Smooth muscle cell (in vitro differentiated cells): ENCODE measurements at regions not wholly inside any gene's neighbourhood (a gene's known extent, or its start where the extent isn't known, plus 50 kb on each side); places are given as distances from the start of the nearest gene placed in this dataset.

Experiments
- DNase-seq: peaks from one replicate; lab custom pipeline; 2025; ENCODE audit not compliant: unreplicated experiment; lab: John Stamatoyannopoulos, UW
- H2AFZ ChIP-seq: fragments of 200-600 bp; sonication (generic); 2 replicates; pipeline ENCODE4 v1.6.0; 2016; ENCODE audit warnings: antibody characterized with exemption, low read depth, mild to moderate bottlenecking
- H3F3A ChIP-seq: fragments of 200-600 bp; sonication (generic); 2 replicates; pipeline ENCODE4 v1.6.0; 2017; ENCODE audit warnings: antibody characterized with exemption, low read depth
- H3K27ac ChIP-seq: fragments of 200-600 bp; sonication (generic); 2 replicates; pipeline ENCODE4 v1.5.1; 2016; ENCODE audit warnings: low read depth, mild to moderate bottlenecking
- H3K27me3 ChIP-seq: fragments of 200-600 bp; sonication (generic); 2 replicates; pipeline ENCODE4 v1.6.1; 2016; ENCODE audit warnings: low read depth, mild to moderate bottlenecking
- H3K36me3 ChIP-seq: fragments of 200-600 bp; sonication (generic); 2 replicates; pipeline ENCODE4 v1.5.1; 2016; ENCODE audit warnings: low read depth
- H3K4me1 ChIP-seq: fragments of 200-600 bp; sonication (generic); 2 replicates; pipeline ENCODE4 v1.5.1; 2016; ENCODE audit warnings: low read depth
- H3K4me2 ChIP-seq: fragments of 200-600 bp; sonication (generic); 2 replicates; pipeline ENCODE4 v1.6.0; 2016; ENCODE audit warnings: mild to moderate bottlenecking
- H3K4me3 ChIP-seq: fragments of 200-600 bp; sonication (generic); 2 replicates; pipeline ENCODE4 v1.5.1; 2016; ENCODE audit warnings: mild to moderate bottlenecking
- H3K79me2 ChIP-seq: fragments of 200-600 bp; sonication (generic); 2 replicates; pipeline ENCODE4 v1.6.0; 2016; ENCODE audit warnings: low read depth, mild to moderate bottlenecking
- H3K9ac ChIP-seq: fragments of 200-600 bp; sonication (generic); 2 replicates; pipeline ENCODE4 v1.6.0; 2016; ENCODE audit warnings: low read depth
- H3K9me3 ChIP-seq: fragments of 200-600 bp; sonication (generic); replicated peaks from 2 replicates; pipeline ENCODE4 v1.5.1; 2016; ENCODE audit warnings: low read depth
- H4K20me1 ChIP-seq: fragments of 200-600 bp; sonication (generic); 2 replicates; pipeline ENCODE4 v1.6.0; 2016; ENCODE audit warnings: low read depth
- WGBS: methylation state at CpG from one replicate; pipeline ENCODE4 v1.1.7; 2016; ENCODE audit warnings: low lambda C conversion rate; 5-methylcytosine and 5-hydroxymethylcytosine counted together
- TF ChIP-seq, protein P1 (sequence below): fragments of 200-600 bp; sonication (generic); IDR thresholded peaks from 2 replicates; pipeline ENCODE4 v1.5.1; 2017; ENCODE audit warnings: borderline replicate concordance, mild to moderate bottlenecking, antibody characterized with exemption; ENCODE audit not compliant: insufficient read depth, poor library complexity, severe bottlenecking

DNA sequence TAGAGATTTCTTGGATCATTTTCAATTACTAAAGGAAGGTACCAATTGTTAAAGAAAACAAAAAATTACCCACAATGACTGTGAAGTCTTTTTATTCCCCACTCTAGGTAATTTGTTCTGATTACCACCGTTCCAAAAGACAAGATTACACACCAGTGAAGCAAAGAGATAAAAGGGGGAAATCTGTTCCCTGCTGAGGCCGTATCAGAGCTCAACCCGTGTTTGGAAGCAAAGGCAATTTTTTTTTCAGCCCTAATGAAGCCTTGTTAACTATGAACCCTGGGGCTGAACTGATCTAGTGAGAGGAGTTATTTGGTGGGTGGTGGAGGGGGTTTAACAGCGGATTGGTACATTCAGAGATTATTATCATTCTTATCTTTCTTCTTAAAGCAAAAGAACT is 128.5 kb downstream of the ALDH8A1 start:
- no peaks in the 10 kb centered on the region for H3K36me3 ChIP-seq
- no peaks in the 10 kb centered on the region for H4K20me1 ChIP-seq
- no peak overlapping the region for H3K4me3 ChIP-seq
- no peak overlapping the region for H3K27ac ChIP-seq
- H3K9ac ChIP-seq = no peak overlapping the region
- H3K9me3 ChIP-seq = no peaks in the 10 kb centered on the region
- no peaks in the 10 kb centered on the region for H3K4me1 ChIP-seq
- no peak for DNase-seq
- no peak overlapping the region for H3K4me2 ChIP-seq
- H3K27me3 ChIP-seq = no peaks in the 10 kb centered on the region
- H2AFZ ChIP-seq = no peak overlapping the region
- H3K79me2 ChIP-seq = no peaks in the 10 kb centered on the region
- TF ChIP-seq, protein P1, sequence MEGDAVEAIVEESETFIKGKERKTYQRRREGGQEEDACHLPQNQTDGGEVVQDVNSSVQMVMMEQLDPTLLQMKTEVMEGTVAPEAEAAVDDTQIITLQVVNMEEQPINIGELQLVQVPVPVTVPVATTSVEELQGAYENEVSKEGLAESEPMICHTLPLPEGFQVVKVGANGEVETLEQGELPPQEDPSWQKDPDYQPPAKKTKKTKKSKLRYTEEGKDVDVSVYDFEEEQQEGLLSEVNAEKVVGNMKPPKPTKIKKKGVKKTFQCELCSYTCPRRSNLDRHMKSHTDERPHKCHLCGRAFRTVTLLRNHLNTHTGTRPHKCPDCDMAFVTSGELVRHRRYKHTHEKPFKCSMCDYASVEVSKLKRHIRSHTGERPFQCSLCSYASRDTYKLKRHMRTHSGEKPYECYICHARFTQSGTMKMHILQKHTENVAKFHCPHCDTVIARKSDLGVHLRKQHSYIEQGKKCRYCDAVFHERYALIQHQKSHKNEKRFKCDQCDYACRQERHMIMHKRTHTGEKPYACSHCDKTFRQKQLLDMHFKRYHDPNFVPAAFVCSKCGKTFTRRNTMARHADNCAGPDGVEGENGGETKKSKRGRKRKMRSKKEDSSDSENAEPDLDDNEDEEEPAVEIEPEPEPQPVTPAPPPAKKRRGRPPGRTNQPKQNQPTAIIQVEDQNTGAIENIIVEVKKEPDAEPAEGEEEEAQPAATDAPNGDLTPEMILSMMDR = no peak
- WGBS = 41% methylated on average over 4 of the region's 4 CpGs
- H3F3A ChIP-seq = no peaks in the 10 kb centered on the region

DNA sequence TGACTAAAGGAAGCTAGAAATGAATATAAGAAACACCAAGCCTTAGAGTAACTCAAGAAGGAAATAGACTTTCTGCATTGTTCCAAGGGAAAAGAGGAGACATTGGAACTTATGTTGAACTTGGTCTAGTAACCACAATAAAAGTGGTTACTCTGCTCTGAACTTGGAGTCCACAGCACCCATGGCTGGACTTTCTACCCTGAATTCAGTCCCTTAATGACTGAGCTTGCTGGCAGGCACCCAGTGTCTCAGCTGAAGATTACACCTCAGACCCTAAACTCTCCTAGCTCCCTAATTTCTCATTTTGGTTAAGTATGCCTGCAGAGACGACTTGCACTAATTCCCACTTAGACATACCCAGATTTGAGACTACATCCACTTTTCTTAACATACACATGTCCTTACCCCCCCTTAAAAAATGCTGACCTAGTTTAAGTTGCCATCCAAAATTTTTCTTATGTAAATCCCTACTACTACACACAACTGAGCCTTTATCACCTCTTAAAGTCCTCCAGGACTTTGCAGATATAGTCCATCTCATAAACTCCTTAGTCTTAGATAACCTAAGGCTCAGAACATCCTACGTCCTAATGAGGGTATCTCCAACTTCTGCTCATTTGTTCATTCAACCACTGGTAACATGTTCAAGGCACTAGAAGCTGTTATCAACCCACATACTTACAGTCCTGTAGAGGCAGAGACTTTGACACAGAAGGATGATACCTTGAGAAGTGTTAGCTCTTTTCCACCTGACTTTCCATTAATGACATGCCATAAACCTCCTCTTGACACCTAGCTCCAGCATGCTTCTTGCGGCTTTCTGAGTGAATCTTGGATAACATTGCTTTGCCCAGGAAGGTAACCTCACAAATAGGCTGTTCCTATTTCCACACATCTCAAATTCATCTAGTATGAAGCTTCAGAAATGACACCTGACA is 129.8 kb downstream of the ALDH8A1 start:
- H3K27me3 ChIP-seq = no peaks in the 10 kb centered on the region
- no peak overlapping the region for H2AFZ ChIP-seq
- TF ChIP-seq, protein P1 = no peak
- no peaks in the 10 kb centered on the region for H3F3A ChIP-seq
- 68% methylated on average over 3 of the region's 3 CpGs for WGBS
- no peaks in the 10 kb centered on the region for H4K20me1 ChIP-seq
- no peaks in the 10 kb centered on the region for H3K36me3 ChIP-seq
- H3K27ac ChIP-seq = no peak overlapping the region
- no peaks in the 10 kb centered on the region for H3K79me2 ChIP-seq
- no peak overlapping the region for H3K9ac ChIP-seq
- no peaks in the 10 kb centered on the region for H3K4me1 ChIP-seq
- no peak for DNase-seq
- H3K4me3 ChIP-seq = no peak overlapping the region
- no peak overlapping the region for H3K4me2 ChIP-seq
- H3K9me3 ChIP-seq = no peaks in the 10 kb centered on the region

DNA sequence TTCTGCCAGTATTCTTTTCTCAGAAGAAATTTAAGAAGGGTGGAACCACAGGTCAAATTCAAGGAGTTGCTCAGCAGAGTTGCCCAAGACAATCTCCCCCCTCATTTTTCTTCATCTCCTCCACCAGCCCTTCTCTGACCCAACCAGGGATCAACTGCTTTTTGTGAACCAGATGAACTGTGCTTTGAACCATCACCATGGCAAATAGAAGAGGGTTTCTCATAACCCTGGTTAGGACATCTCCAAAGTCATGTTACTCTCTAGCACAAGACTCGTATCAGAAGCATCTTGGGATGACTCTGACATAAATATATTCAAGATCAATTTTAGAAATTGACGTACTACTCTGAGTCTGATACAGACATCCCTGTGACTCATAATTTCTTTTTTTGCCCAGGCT is 130.7 kb downstream of the ALDH8A1 start:
- WGBS = 96% methylated on average over 2 of the region's 2 CpGs
- DNase-seq = no peak
- TF ChIP-seq, protein P1 = no peak
- Histone ChIP-seq H3K27me3 (no peaks in the 10 kb centered on the region), H3K36me3 (no peaks in the 10 kb centered on the region), H3K27ac (no peak overlapping the region), H3F3A (no peaks in the 10 kb centered on the region), H3K9ac (no peak overlapping the region), H4K20me1 (no peaks in the 10 kb centered on the region), H3K79me2 (no peaks in the 10 kb centered on the region), H2AFZ (no peak overlapping the region), H3K4me3 (no peak overlapping the region), H3K4me1 (no peaks in the 10 kb centered on the region), H3K9me3 (no peaks in the 10 kb centered on the region), H3K4me2 (no peak overlapping the region)

DNA sequence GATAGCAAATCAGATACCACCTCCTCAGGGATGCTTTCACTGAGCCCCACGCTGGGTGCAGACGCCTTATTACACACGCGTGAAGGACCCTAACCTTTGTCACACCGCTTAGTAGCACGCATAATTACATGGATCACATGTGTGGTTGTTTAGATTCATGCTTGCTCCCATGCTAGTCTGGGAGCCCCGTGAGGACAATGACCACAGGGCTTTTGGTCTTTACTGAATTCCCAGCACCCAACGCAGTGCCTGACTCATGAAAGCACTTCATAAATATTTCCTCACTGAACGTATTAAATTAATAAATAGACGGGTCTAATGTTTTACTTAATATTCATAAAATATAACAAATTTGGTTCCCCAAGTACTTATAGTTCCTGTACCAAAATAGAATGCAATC is 132.5 kb downstream of the ALDH8A1 start:
- Histone ChIP-seq H3K36me3 (no peaks in the 10 kb centered on the region), H3F3A (no peaks in the 10 kb centered on the region), H3K79me2 (no peaks in the 10 kb centered on the region), H4K20me1 (no peaks in the 10 kb centered on the region), H3K4me3 (no peak overlapping the region), H3K27ac (no peak overlapping the region), H3K4me2 (no peak overlapping the region), H3K9me3 (no peaks in the 10 kb centered on the region), H3K4me1 (no peaks in the 10 kb centered on the region), H2AFZ (no peak overlapping the region), H3K27me3 (no peaks in the 10 kb centered on the region), H3K9ac (no peak overlapping the region)
- TF ChIP-seq, protein P1 = no peak
- no peak for DNase-seq
- WGBS = 94% methylated on average over 10 of the region's 10 CpGs
